Type B pancreatic cell (in vitro differentiated cells): ENCODE measurements at regions not wholly inside any gene's neighbourhood (a gene's known extent, or its start where the extent isn't known, plus 50 kb on each side); places are given as distances from the start of the nearest gene placed in this dataset.

ENCODE experiments used
- DNase-seq: peaks from one replicate; pipeline ENCODE4 v3.0.0; 2021; ENCODE audit warnings: mixed read lengths; ENCODE audit not compliant: unreplicated experiment; ENCODE audit errors: extremely low spot score
- H3K27ac Mint-ChIP-seq: 2 replicates; pipeline ENCODE4 v1.8.0; 2021; ENCODE audit warnings: mild to moderate bottlenecking, mixed read lengths
- H3K27me3 Mint-ChIP-seq: 2 replicates; pipeline ENCODE4 v1.8.0; 2021; ENCODE audit warnings: mixed read lengths
- H3K36me3 Mint-ChIP-seq: 2 replicates; pipeline ENCODE4 v1.8.0; 2021; ENCODE audit warnings: mixed read lengths
- H3K4me1 Mint-ChIP-seq: one replicate; pipeline ENCODE4 v1.8.0; 2021; ENCODE audit warnings: mixed read lengths; ENCODE audit not compliant: unreplicated experiment
- H3K4me3 Mint-ChIP-seq: 2 replicates; pipeline ENCODE4 v1.8.0; 2021; ENCODE audit warnings: mild to moderate bottlenecking, mixed read lengths
- H3K9me3 Mint-ChIP-seq: 2 replicates; pipeline ENCODE4 v1.8.0; 2021; ENCODE audit warnings: mixed read lengths
- CTCF ChIP-seq: fragments of 200-600 bp; sonication (generic); conservative IDR thresholded peaks from 2 replicates; pipeline ENCODE4 v1.5.0; 2021; ENCODE audit warnings: antibody characterized with exemption, mild to moderate bottlenecking

DNA sequence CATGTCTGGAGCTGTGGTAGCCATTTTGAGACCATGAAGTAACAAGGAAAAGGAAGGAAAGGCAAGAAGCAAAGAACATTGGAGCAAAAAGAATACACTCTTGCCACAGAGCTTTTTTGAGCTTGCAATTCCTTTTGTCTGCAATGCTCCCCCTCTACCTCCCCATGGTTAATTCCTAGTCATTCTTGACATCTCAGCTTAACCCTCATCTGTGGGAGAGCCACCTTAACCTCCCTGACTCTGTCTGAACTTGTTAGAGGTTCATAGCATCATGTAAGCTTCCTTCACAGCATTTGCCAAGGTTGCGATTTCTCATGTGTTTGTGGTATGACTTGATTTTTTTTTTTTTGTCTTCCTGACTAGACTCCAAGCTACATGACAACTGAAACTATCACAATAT is 564.1 kb upstream of the PLXNA2 start:
- Mint-ChIP-seq H3K27me3 (peaks cover 4% of the 10 kb centered on the region), H3K9me3 (peaks cover 15% of the 10 kb centered on the region), H3K36me3 (no peaks in the 10 kb centered on the region), H3K4me3 (no peak overlapping the region), H3K4me1 (peaks cover 6% of the 10 kb centered on the region), H3K27ac (no peak overlapping the region)
- no peak for DNase-seq
- no peak for TF ChIP-seq CTCF

GRCh38 chr1:208809876-208810275 is 565.7 kb upstream of the PLXNA2 start:
- Mint-ChIP-seq H3K27ac (no peak overlapping the region), H3K9me3 (peaks cover 11% of the 10 kb centered on the region), H3K4me3 (no peak overlapping the region), H3K4me1 (no peaks in the 10 kb centered on the region), H3K36me3 (no peaks in the 10 kb centered on the region), H3K27me3 (peaks cover 4% of the 10 kb centered on the region)
- DNase-seq: no peak
- no peak for TF ChIP-seq CTCF

- H3K27ac Mint-ChIP-seq: no peak overlapping the region
- H3K9me3 Mint-ChIP-seq: no peaks in the 10 kb centered on the region
- DNase-seq: no peak
- H3K4me3 Mint-ChIP-seq: no peak overlapping the region
- H3K4me1 Mint-ChIP-seq: peaks cover 9% of the 10 kb centered on the region
- no peaks in the 10 kb centered on the region for H3K36me3 Mint-ChIP-seq
- H3K27me3 Mint-ChIP-seq: peaks cover 9% of the 10 kb centered on the region
- TF ChIP-seq CTCF: no peak
These were observed 574.7 kb upstream of the PLXNA2 start for GRCh38 chr1:208818770-208819445.

- DNase-seq: no peak
- Mint-ChIP-seq H3K36me3 (no peaks in the 10 kb centered on the region), H3K4me1 (peaks cover 9% of the 10 kb centered on the region), H3K4me3 (no peak overlapping the region), H3K27me3 (peaks cover 13% of the 10 kb centered on the region), H3K9me3 (no peaks in the 10 kb centered on the region), H3K27ac (no peak overlapping the region)
- TF ChIP-seq CTCF: no peak
These were observed 576.5 kb upstream of the PLXNA2 start for GRCh38 chr1:208820580-208821212.

DNA sequence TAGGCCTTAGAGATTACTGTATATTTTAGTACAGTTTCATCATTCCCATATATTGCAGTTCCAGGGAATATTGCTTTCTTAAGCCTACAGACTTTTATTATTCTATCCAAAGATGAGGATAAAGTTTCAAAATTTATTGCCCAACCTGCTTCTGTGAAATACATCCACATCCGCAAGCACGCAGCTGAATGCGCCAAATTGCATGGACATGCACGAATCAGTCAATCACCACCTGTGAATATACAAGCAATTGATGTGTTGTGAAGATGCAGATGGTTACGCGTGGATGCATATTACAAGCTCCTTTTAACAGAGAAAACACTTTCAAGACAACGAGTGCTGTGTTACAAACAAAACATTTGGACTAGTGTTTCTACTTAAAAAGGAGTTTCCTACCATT is 577.8 kb upstream of the PLXNA2 start:
- peaks cover 9% of the 10 kb centered on the region for H3K4me1 Mint-ChIP-seq
- H3K9me3 Mint-ChIP-seq: no peaks in the 10 kb centered on the region
- H3K27ac Mint-ChIP-seq: no peak overlapping the region
- DNase-seq: no peak
- no peaks in the 10 kb centered on the region for H3K36me3 Mint-ChIP-seq
- H3K4me3 Mint-ChIP-seq: no peak overlapping the region
- peaks cover 13% of the 10 kb centered on the region for H3K27me3 Mint-ChIP-seq
- no peak for TF ChIP-seq CTCF
